GM21390 (cell line): ENCODE measurements at regions not wholly inside any gene's neighbourhood (a gene's known extent, or its start where the extent isn't known, plus 50 kb on each side); places are given as distances from the start of the nearest gene placed in this dataset.
"Not testable (repeated sequence)": the region's sequence is repeated elsewhere in the genome, so short reads cannot be mapped to it uniquely, and the experiment has no call there.

Experiments used
- ATAC-seq: cut with Tn5 transposase; IDR thresholded peaks from one replicate; pipeline ENCODE4 v1.9.1; 2021; ENCODE audit not compliant: unreplicated experiment

- no peak for ATAC-seq
Measured at GRCh38 chr6:25150863-25151262, 128.3 kb upstream of the CARMIL1 start.

DNA sequence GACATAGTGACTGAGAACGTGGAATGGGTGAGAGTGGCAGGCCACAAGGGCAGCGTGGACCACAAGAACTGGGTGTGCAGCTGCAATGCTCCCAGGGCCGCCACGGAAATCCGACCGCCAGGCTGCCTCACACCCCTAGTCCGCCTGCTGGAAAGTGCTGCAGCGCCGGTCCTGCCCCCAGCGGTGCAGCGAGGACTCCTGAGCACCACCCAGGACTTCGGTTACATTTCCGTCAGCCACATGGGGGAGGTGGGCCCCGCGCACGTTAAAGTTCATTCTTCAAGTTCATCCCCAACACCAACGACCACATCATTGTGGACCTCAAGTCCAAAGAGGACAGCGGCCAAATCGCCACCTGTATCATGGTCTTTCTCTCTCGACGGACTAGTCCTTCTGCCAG, 126.1 kb upstream of the CARMIL1 start:
- no peak for ATAC-seq

GRCh38 chr6:25154034-25154596, 125.1 kb upstream of the CARMIL1 start:
- ATAC-seq, result no peak

GRCh38 chr6:25155211-25155610, 124.0 kb upstream of the CARMIL1 start:
- ATAC-seq, result no peak

- no peak for ATAC-seq
Measured at GRCh38 chr6:25156123-25156522, 123.1 kb upstream of the CARMIL1 start.

- no peak for ATAC-seq
Measured at GRCh38 chr6:25157183-25157582, 122.0 kb upstream of the CARMIL1 start.

- no peak for ATAC-seq
Measured at GRCh38 chr6:25157842-25158241, 121.3 kb upstream of the CARMIL1 start.

- not testable (repeated sequence) for ATAC-seq
Measured at GRCh38 chr6:25160134-25160533, 119.0 kb upstream of the CARMIL1 start.

DNA sequence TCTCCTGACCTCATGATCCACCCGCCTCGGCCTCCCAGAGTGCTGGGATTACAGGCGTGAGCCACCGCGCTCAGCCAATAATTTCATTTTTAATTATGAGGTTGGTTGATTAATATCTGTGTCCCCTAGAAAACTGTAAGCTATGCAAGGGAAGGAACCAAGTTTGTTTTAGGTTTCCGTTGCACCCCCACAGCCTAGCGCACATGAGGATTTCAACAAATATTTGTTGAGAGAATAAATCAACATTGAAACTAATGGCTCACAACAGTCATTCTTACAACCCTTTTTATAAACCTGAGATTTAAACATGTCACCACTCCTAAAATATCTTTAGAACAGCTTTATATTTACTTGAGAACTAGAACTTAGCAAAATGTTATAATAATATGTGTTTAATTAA, 114.0 kb upstream of the CARMIL1 start:
- no peak for ATAC-seq

GRCh38 chr6:25165800-25166199, 113.4 kb upstream of the CARMIL1 start:
- no peak for ATAC-seq

GRCh38 chr6:25166955-25167748, 112.0 kb upstream of the CARMIL1 start:
- no peak for ATAC-seq

GRCh38 chr6:25167961-25168360, 111.2 kb upstream of the CARMIL1 start:
- ATAC-seq, result no peak

DNA sequence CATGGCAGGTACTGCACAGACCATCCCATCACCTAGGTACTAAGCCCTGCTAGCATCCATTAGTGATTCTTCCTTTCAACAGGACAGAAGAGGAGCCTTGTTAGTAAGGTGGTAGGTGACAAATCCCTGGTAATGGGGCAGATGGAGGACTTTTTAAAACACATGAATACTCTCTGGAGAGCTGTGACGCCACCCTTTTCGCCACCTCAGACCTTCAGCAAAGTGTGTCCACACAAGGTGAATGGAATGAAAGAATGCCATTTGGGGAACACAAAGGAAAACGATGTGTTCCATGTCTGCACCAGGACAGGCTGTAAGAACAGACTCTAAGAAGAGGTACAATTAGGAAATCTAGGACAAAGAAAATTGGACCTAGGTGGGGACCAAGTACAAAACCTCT, 110.5 kb upstream of the CARMIL1 start:
- no peak for ATAC-seq

DNA sequence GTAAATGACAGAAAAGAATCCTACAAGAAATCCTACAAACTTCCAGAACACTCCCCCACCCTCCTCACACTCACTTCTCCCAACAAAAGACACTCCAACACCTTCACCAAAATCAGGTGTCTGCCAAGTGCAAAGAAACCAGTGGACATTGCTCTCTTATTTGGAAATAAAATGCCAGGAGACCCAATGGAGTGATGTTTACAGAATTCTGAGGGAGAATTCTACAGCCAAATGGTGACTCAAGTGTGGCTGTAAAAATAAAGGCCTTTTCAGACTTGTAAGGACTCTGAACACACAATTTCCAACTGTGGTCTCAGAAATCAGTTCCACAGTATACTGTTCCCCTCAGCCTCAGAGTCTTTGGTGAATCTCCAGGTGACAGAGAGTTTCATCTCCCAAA, 109.6 kb upstream of the CARMIL1 start:
- ATAC-seq, result no peak

GRCh38 chr6:25169961-25170360, 109.2 kb upstream of the CARMIL1 start:
- ATAC-seq, result no peak

- ATAC-seq, result no peak
Measured at GRCh38 chr6:25170640-25171039, 108.5 kb upstream of the CARMIL1 start.

GRCh38 chr6:25171301-25171700, 107.9 kb upstream of the CARMIL1 start:
- ATAC-seq, result no peak

DNA sequence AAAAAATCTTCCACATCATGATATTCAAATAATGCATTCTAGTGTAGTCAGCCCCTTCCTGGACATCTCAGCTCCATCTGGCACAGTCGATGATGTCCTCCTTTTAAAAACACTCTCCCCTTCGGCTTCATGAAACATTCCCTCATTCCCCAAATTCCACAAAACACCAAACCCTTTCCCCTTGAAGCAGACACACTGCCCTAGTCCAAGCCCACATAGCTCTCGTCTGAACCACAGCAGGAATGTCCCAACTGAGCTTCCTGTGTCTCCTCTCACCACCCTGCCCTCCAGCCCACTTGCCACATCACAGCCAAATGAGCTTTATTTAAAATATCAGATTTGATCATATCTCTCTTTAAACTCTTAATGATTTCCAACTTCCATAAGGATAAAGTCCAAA, 106.4 kb upstream of the CARMIL1 start:
- ATAC-seq, result no peak

- no peak for ATAC-seq
Measured at GRCh38 chr6:25173246-25173645, 105.9 kb upstream of the CARMIL1 start.

DNA sequence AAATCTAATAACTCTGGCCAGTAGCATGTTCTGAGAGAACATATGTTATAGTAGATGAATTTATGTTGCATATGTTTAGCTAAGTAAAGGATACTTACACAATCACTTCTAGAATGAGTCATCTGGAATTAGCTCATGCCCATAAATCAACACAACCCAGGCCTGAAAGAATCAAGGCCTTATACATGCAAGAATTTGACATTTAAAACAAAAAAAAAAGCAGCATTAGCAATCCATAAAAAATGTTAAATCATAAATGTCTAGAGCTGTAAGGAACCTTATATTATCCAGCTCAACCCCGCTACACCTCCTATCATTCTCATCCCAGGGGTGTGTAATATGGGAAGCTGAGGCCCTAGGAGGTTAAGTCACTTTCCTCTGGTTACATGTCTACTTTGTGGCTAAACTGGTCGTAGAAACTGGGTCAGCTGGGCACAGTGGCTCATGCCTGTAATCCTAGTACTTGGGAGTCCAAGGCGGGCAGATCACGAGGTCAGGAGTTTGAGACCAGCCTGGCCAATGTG, 105.2 kb upstream of the CARMIL1 start:
- no peak for ATAC-seq

DNA sequence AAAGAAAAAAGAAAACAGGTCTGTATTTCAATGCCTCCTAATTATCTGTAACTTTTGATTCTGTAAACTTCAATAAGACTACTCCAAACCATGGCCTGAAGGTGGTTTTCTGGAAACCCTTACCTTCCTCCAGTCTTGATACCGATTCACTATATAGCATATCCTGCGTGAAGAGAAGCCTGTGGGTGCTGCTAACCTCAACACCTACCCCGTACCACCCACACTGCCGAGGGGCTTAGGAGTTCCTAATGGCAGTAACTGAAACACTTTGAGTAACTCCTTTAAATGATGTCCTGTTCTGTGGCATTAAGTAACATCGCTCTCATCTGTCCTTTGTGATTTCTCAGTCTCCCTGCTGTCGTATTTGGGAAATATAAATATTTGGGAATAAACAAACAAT, 104.5 kb upstream of the CARMIL1 start:
- ATAC-seq, result no peak

GRCh38 chr6:25175196-25175595, 104.0 kb upstream of the CARMIL1 start:
- ATAC-seq, result no peak

DNA sequence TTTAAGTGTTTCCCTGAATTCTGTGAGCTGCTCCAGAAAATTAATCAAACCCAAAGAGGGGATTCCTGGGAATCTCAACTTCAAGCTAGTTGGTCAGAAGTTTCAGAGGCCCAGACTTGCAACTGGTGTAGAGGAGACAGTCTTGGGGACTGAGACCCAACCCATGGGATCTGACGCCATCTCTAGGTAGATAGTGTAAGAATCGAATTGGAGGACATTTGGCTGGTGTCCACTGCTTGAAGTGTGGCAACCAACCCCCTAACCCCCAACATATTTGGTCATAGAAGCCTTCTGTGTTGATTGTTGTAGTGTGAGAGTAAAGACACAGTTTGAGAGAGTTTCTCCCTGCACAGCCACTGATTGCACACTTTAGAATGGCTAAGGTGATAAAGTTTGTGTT, 103.5 kb upstream of the CARMIL1 start:
- no peak for ATAC-seq
